ENCODE measurements at regions not wholly inside any gene's neighbourhood (a gene's known extent, or its start where the extent isn't known, plus 50 kb on each side); places are given as distances from the start of the nearest gene placed in this dataset.

DNA sequence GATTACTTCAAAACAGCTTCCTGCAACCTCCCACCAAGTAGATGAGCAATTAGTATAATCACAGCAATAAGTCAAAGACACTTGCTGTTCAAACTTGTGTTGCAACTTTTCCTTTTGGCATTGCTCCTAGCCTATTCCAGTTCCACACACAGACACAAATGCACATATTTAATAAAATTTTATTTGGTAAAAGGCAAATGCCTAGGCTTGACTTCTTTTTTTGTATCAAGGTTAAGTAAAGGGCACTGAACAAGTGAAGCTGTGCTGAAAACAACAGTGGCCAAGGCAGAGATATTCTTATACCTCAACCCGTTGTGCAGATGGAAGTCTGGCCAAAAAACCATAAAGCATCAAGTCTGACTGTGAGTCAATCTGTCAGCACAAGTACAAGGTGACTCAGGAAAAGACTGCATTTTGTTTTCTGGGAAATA is 708.4 kb upstream of the CITED2 start:
- no peak for TF ChIP-seq POLR2A (IDR thresholded peaks at IDR 0.05; ENCODE audit: extremely low read depth, insufficient read length)
- DNase-seq (ENCODE audit: low read depth) = no peak
- H3K4me3 ChIP-seq (ENCODE audit: low read depth, low read length) = no peak overlapping the region

DNA sequence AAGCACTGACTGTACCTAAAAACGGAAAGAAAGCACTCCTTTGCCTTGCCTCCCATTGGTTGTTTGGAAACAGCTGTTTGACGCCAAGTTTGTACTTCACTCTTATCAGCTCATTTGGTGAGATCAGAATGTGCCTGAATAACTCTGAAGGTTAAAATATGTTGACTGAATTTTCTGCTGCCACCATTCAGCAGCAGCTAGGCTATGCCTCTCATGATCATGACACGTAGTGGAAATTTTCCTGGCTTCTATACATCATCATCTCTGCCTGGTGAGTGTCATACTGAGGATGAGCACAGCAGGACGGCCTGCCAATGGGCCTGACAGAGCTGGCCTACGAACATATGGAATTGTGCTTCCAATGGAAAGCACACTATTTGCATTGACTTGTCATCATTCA is 704.9 kb upstream of the CITED2 start:
- TF ChIP-seq, protein P1, sequence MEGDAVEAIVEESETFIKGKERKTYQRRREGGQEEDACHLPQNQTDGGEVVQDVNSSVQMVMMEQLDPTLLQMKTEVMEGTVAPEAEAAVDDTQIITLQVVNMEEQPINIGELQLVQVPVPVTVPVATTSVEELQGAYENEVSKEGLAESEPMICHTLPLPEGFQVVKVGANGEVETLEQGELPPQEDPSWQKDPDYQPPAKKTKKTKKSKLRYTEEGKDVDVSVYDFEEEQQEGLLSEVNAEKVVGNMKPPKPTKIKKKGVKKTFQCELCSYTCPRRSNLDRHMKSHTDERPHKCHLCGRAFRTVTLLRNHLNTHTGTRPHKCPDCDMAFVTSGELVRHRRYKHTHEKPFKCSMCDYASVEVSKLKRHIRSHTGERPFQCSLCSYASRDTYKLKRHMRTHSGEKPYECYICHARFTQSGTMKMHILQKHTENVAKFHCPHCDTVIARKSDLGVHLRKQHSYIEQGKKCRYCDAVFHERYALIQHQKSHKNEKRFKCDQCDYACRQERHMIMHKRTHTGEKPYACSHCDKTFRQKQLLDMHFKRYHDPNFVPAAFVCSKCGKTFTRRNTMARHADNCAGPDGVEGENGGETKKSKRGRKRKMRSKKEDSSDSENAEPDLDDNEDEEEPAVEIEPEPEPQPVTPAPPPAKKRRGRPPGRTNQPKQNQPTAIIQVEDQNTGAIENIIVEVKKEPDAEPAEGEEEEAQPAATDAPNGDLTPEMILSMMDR (IDR thresholded peaks at IDR 0.05; ENCODE audit: low read depth, low read length) = no peak
- TF ChIP-seq, protein P2, sequence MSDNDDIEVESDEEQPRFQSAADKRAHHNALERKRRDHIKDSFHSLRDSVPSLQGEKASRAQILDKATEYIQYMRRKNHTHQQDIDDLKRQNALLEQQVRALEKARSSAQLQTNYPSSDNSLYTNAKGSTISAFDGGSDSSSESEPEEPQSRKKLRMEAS (IDR thresholded peaks at IDR 0.05; ENCODE audit: low read depth, low read length) = no peak
- no peak for TF ChIP-seq MYC (IDR thresholded peaks at IDR 0.05; ENCODE audit: low read depth, low read length)
- TF ChIP-seq POLR2A (IDR thresholded peaks at IDR 0.05; ENCODE audit: extremely low read depth, insufficient read length) = no peak
- DNase-seq (ENCODE audit: low read depth) = no peak
- H3K4me3 ChIP-seq (ENCODE audit: low read depth, low read length) = no peak overlapping the region

DNA sequence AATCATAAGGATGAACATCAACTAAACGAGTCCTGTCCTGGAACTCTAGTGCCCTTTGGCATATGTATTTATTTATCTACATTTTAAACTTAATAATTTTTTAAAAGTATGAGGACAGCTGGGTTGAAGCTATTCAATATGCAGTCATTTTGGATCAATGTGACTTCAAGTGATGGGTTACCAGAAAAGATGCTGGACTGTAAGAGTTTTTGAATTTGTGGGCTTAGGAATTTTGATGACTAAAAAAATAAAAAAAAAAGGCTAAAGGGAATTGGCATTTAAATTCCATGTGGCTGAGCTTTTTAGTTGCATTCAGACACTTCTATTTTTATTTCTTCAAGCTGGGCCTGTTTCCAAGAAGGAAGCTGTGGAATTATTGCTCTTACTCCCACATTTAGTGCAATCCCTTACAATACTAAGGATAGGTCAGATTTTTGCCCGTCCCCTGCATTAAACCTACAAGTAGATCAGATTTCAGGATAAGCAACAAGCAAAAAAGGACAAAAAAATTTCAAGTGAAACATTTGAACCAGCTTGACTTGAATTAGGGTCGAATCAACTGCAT is 704.2 kb upstream of the CITED2 start:
- H3K4me3 ChIP-seq (ENCODE audit: low read depth, low read length) = no peak overlapping the region
- TF ChIP-seq, protein P1 (IDR thresholded peaks at IDR 0.05; ENCODE audit: low read depth, low read length) = no peak
- TF ChIP-seq POLR2A (IDR thresholded peaks at IDR 0.05; ENCODE audit: extremely low read depth, insufficient read length) (no peak), MYC (IDR thresholded peaks at IDR 0.05; ENCODE audit: low read depth, low read length) (no peak)
- TF ChIP-seq, protein P2 (IDR thresholded peaks at IDR 0.05; ENCODE audit: low read depth, low read length) = no peak
- DNase-seq (ENCODE audit: low read depth) = no peak

DNA sequence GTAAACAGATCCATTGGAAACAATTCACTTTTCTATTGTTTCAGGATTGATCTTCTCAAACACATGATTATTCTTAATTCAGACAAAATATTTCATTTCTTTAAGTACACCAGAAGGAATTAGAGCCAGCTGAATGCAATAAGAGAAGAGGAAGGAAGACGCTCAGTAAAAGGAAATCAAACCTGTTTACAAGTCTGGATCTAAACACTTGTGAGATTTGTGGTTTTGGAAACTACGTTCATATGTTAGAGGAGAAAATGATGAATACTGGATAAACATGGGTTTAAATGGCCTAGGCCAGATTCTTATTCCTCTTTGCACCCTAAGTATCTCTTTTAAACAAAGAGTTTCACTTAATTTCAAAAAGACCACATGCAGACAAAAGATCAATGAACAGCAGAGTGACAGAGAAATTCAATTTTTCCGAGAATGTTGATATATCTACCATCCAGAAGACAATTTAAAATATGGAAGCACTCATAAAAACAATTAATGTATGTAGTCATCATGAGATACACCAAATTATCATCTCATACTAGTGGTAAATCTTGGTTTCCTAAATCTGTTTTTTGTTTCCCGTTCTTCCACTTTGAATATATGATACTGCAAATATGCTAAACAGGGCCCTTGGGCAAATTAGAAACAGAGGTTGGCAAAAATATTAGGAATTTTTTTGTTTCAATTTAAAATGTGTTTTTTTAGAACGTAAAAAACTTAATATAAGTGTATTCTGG is 703.5 kb upstream of the CITED2 start:
- TF ChIP-seq, protein P1 (IDR thresholded peaks at IDR 0.05; ENCODE audit: low read depth, low read length) = no peak
- TF ChIP-seq MYC (IDR thresholded peaks at IDR 0.05; ENCODE audit: low read depth, low read length) (no peak), POLR2A (IDR thresholded peaks at IDR 0.05; ENCODE audit: extremely low read depth, insufficient read length) (no peak)
- TF ChIP-seq, protein P2 (IDR thresholded peaks at IDR 0.05; ENCODE audit: low read depth, low read length) = no peak
- DNase-seq (ENCODE audit: low read depth) = no peak
- no peak overlapping the region for H3K4me3 ChIP-seq (ENCODE audit: low read depth, low read length)

DNA sequence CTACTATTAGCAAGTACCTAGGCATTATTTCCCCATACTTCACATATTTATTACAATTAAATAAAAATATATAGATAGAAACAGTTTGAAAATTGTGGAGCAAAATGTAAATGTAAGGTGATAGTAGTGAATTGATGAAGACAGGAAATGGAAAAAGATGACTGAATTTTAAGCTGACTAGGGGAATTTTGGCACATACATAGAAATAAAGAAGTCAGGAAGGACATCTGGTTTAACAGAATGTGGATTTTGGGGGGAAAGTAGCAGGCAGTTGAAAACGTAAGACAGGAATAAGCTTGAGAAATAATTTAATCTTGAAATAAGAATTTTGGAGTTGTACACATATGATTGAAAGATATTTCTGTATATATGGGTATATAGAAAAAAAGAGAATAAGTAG is 701.7 kb upstream of the CITED2 start:
- TF ChIP-seq POLR2A (IDR thresholded peaks at IDR 0.05; ENCODE audit: extremely low read depth, insufficient read length) = no peak
- TF ChIP-seq MYC (IDR thresholded peaks at IDR 0.05; ENCODE audit: low read depth, low read length) = no peak
- TF ChIP-seq, protein P2 (IDR thresholded peaks at IDR 0.05; ENCODE audit: low read depth, low read length) = no peak
- TF ChIP-seq, protein P1 (IDR thresholded peaks at IDR 0.05; ENCODE audit: low read depth, low read length) = no peak
- H3K4me3 ChIP-seq (ENCODE audit: low read depth, low read length) = no peak overlapping the region
- DNase-seq (ENCODE audit: low read depth) = no peak

DNA sequence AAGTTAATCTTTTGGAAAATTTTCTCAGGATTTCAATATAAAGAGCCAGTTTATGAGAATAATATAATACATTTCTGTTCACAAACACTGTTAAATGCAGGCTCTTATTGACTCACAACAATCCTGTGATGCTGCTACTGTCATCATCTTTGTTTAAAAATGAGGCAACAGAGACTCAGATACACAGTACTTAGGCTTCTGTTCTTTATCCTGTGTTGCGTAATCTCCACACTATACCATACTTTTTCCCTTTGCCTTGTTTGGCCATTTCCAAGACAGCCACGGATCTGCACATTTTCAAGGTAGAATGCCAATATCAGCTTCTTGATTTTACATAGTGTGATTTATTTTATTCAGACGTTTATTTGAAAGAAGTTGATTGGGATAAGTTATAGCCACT is 699.0 kb upstream of the CITED2 start:
- DNase-seq (ENCODE audit: low read depth) = peak; percentile 18
- TF ChIP-seq, protein P1 (IDR thresholded peaks at IDR 0.05; ENCODE audit: low read depth, low read length) = no peak
- TF ChIP-seq, protein P2 (IDR thresholded peaks at IDR 0.05; ENCODE audit: low read depth, low read length) = no peak
- TF ChIP-seq MYC (IDR thresholded peaks at IDR 0.05; ENCODE audit: low read depth, low read length) (no peak), POLR2A (IDR thresholded peaks at IDR 0.05; ENCODE audit: extremely low read depth, insufficient read length) (no peak)

More for the DNA sequence above, 699.0 kb upstream of the CITED2 start:
- H3K4me3 ChIP-seq (ENCODE audit: low read depth, low read length) = no peak overlapping the region
